ENCODE measurements at regions not wholly inside any gene's neighbourhood (a gene's known extent, or its start where the extent isn't known, plus 50 kb on each side); places are given as distances from the start of the nearest gene placed in this dataset.
"Not testable (repeated sequence)": the region's sequence is repeated elsewhere in the genome, so short reads cannot be mapped to it uniquely, and the experiment has no call there.

GRCh38 chr2:209308415-209308814, 115.4 kb upstream of the MAP2 start:
- intact Hi-C loops (cut with DNase I): no loop called here
- no peaks in the 10 kb centered on the region for H3K4me1 ChIP-seq

GRCh38 chr2:209311948-209312347, 111.9 kb upstream of the MAP2 start:
- 52 to 59% methylated on average over 2 of the region's 2 CpGs for WGBS, 2 donors
- DNase-seq: no peak
- H3K4me1 ChIP-seq: no peaks in the 10 kb centered on the region
- H3K27me3 ChIP-seq: no peaks in the 10 kb centered on the region
- no peak for TF ChIP-seq POLR2A (IDR thresholded peaks at IDR 0.05)
- TF ChIP-seq, protein P1, sequence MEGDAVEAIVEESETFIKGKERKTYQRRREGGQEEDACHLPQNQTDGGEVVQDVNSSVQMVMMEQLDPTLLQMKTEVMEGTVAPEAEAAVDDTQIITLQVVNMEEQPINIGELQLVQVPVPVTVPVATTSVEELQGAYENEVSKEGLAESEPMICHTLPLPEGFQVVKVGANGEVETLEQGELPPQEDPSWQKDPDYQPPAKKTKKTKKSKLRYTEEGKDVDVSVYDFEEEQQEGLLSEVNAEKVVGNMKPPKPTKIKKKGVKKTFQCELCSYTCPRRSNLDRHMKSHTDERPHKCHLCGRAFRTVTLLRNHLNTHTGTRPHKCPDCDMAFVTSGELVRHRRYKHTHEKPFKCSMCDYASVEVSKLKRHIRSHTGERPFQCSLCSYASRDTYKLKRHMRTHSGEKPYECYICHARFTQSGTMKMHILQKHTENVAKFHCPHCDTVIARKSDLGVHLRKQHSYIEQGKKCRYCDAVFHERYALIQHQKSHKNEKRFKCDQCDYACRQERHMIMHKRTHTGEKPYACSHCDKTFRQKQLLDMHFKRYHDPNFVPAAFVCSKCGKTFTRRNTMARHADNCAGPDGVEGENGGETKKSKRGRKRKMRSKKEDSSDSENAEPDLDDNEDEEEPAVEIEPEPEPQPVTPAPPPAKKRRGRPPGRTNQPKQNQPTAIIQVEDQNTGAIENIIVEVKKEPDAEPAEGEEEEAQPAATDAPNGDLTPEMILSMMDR (IDR thresholded peaks at IDR 0.05): no peak
- H3K4me3 ChIP-seq: no peak overlapping the region
- no peak overlapping the region for H3K27ac ChIP-seq
- H3K36me3 ChIP-seq: no peaks in the 10 kb centered on the region
- intact Hi-C loops (cut with DNase I): no loop called here
- no peaks in the 10 kb centered on the region for H3K9me3 ChIP-seq

More at GRCh38 chr2:209308415-209308814, 115.4 kb upstream of the MAP2 start:
- no peaks in the 10 kb centered on the region for H3K27me3 ChIP-seq
- no peaks in the 10 kb centered on the region for H3K9me3 ChIP-seq
- no peak overlapping the region for H3K27ac ChIP-seq
- no peaks in the 10 kb centered on the region for H3K36me3 ChIP-seq
- no peak overlapping the region for H3K4me3 ChIP-seq
- DNase-seq: no peak
- no peak for TF ChIP-seq POLR2A (IDR thresholded peaks at IDR 0.05)
- TF ChIP-seq, protein P1 (IDR thresholded peaks at IDR 0.05): no peak

GRCh38 chr2:209312450-209312849, 111.4 kb upstream of the MAP2 start:
- not testable (repeated sequence) for H3K36me3 ChIP-seq
- 47 to 82% methylated on average over 1 of the region's 1 CpG for WGBS, 2 donors

DNA sequence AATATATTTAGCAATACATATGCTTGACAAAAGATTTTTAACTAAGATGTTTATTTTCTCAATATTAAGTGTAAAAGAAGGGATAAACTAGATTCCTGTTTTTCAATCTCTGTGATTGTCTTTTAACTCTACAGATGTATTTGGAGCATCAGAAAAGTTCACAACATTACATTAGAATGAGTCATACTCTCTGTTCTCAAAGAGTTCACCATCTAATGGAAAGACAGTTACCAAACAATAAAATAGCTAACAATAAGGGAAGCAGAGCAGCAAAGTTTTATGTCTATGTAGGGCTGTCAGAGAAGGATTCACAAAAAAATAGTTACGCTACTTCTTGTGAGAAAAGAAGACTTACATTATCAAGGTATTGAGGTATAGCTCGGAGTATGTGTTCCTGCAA, 109.2 kb upstream of the MAP2 start:
- intact Hi-C loops (cut with DNase I): no loop called here
- no peak for DNase-seq
- H3K4me3 ChIP-seq: no peak overlapping the region
- no peak overlapping the region for H3K27ac ChIP-seq
- no peaks in the 10 kb centered on the region for H3K9me3 ChIP-seq
- no peaks in the 10 kb centered on the region for H3K36me3 ChIP-seq
- no peaks in the 10 kb centered on the region for H3K4me1 ChIP-seq
- no peak for TF ChIP-seq POLR2A (IDR thresholded peaks at IDR 0.05)
- TF ChIP-seq, protein P1 (IDR thresholded peaks at IDR 0.05): no peak
- 82 to 91% methylated on average over 2 of the region's 2 CpGs for WGBS, 2 donors
- no peaks in the 10 kb centered on the region for H3K27me3 ChIP-seq

More at GRCh38 chr2:209312450-209312849, 111.4 kb upstream of the MAP2 start:
- H3K4me3 ChIP-seq; H3K4me1 ChIP-seq; H3K9me3 ChIP-seq; H3K27ac ChIP-seq; DNase-seq; intact Hi-C loops (cut with DNase I); H3K27me3 ChIP-seq: not testable (repeated sequence)

DNA sequence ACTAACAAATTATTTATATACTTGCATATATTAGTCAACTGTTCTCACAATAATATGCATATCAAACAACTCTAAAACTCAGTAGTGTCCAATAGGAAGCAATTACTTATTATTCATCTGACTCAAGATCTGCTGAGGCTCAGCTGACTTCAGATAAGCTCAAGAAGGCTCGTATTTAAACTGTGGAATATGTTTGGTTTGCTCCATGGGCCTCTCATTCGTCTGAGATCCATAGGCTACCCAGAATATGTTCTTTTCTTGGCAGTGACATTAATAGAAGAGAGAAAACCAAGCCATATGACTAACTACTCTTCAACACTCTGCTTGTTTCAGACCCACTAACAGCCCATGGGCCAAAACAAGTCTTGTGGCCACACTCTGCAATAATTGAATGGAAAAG, 107.7 kb upstream of the MAP2 start:
- no peaks in the 10 kb centered on the region for H3K9me3 ChIP-seq
- no peak for DNase-seq
- no peaks in the 10 kb centered on the region for H3K36me3 ChIP-seq
- H3K27me3 ChIP-seq: no peaks in the 10 kb centered on the region
- WGBS, 2 donors: 43 to 50% methylated on average over 2 of the region's 2 CpGs
- H3K4me1 ChIP-seq: no peaks in the 10 kb centered on the region
- TF ChIP-seq, protein P1 (IDR thresholded peaks at IDR 0.05): no peak
- no peak for TF ChIP-seq POLR2A (IDR thresholded peaks at IDR 0.05)
- H3K4me3 ChIP-seq: no peak overlapping the region
- intact Hi-C loops (cut with DNase I): no loop called here
- H3K27ac ChIP-seq: no peak overlapping the region

- no peak overlapping the region for H3K4me3 ChIP-seq
- H3K4me1 ChIP-seq: no peaks in the 10 kb centered on the region
- peaks cover 0 to 3% (median 0%) of the 10 kb centered on the region in 4 donors for H3K27me3 ChIP-seq
- no peak for DNase-seq
- H3K9me3 ChIP-seq: no peaks in the 10 kb centered on the region
- intact Hi-C loops (cut with DNase I): no loop called here
- H3K27ac ChIP-seq: no peak overlapping the region
- 49 to 66% methylated on average over 3 of the region's 3 CpGs for WGBS, 2 donors
- TF ChIP-seq, protein P1 (IDR thresholded peaks at IDR 0.05): no peak
- no peak for TF ChIP-seq POLR2A (IDR thresholded peaks at IDR 0.05)
- H3K36me3 ChIP-seq: no peaks in the 10 kb centered on the region
Observed at GRCh38 chr2:209321076-209321475, 102.8 kb upstream of the MAP2 start.

Measured in esophagus squamous epithelium (tissue), 5 donors.